Esophagus muscularis mucosa (tissue), 3 donors: ENCODE measurements at regions not wholly inside any gene's neighbourhood (a gene's known extent, or its start where the extent isn't known, plus 50 kb on each side); places are given as distances from the start of the nearest gene placed in this dataset.

ENCODE experiments used
- CTCF ChIP-seq, 3 experiments: fragments of 200-600 bp in 2 of 3; fragments of 450-650 bp in 1 of 3; sonication (generic) in 2 of 3; IDR thresholded peaks; one replicate each; pipeline ENCODE4 v1.5.1; 2017 to 2019; ENCODE audit warnings: antibody characterized with exemption in 3 of 3, mild to moderate bottlenecking in 2 of 3, moderate library complexity in 1 of 3
- POLR2A ChIP-seq: fragments of 450-650 bp; IDR thresholded peaks from one replicate; pipeline ENCODE4 v1.6.1; 2017; ENCODE audit warnings: antibody characterized with exemption, moderate library complexity, mild to moderate bottlenecking, low read depth
- POLR2AphosphoS5 ChIP-seq, 2 donors: sonication (generic); formaldehyde crosslinking; IDR thresholded peaks; one replicate each; pipeline ENCODE4 v1.6.1; 2017; ENCODE audit warnings: antibody characterized with exemption in 2 of 2

- TF ChIP-seq CTCF (IDR thresholded peaks at IDR 0.05) (no peak), POLR2AphosphoS5 (IDR thresholded peaks at IDR 0.05) (no peak), POLR2A (no peak)
Measured at GRCh38 chr18:37937287-37937686, 371.7 kb upstream of the CELF4 start.
